K562 (cell line): ENCODE measurements at regions not wholly inside any gene's neighbourhood (a gene's known extent, or its start where the extent isn't known, plus 50 kb on each side); places are given as distances from the start of the nearest gene placed in this dataset.

Experiments
- ATAC-seq: fragments of 200-7000 bp; cut with Tn5 transposase; 3 replicates; pipeline ENCODE4 v1.9.1; 2020; ENCODE audit warnings: moderate library complexity
- BruUV-seq: library from RNA; stranded (reverse); fragments of 400-500 nt; replicated peaks from 2 replicates; lab custom pipeline; 2021; lab: Mats Ljungman, UMichigan
- CTCF ChIA-PET: fragments of 300-600 bp; formaldehyde crosslinking; extraction: SDS; loops from one replicate; lab custom pipeline; 2021; ENCODE audit warnings: low intra/inter-chr PET ratio; lab: Yijun Ruan, JAX
- POLR2A ChIA-PET: fragments of 300-600, 350-650 bp; sonication (Branson Sonifier 250); formaldehyde crosslinking; extraction: SDS; loops from one replicate; lab custom pipeline; 2021; ENCODE audit warnings: antibody characterized with exemption, inconsistent platforms; lab: Yijun Ruan, JAX
- DNase-seq, 4 experiments: peaks; one replicate each; pipeline versions ENCODE4 v3.0.0 to v3.0.0-alpha.2; 2011 to 2018; ENCODE audit warnings: low spot score in 3 of 4, mixed read lengths in 3 of 4; ENCODE audit errors: extremely low read depth in 1 of 4
- FAIRE-seq: peaks from 2 replicates; lab custom pipeline; 2011; peaks lifted over from hg19 to GRCh38; lab: Jason Lieb, UNC
- H2AFZ ChIP-seq: 2 replicates; pipeline ENCODE4 v1.6.0; 2011; ENCODE audit warnings: low read depth, low read length, control low read depth, inconsistent platforms
- H3K27ac ChIP-seq: fragments of 200-600 bp; 3 replicates; pipeline ENCODE4 v1.8.0; 2011; ENCODE audit warnings: low read depth, mild to moderate bottlenecking, control low read depth, inconsistent platforms, low read length, moderate library complexity, mixed read lengths; ENCODE audit errors: extremely low read depth
- H3K27me3 ChIP-seq, 2 experiments: fragments of 300-600 bp in 1 of 2; 2 replicates in 1 of 2; 3 replicates in 1 of 2; pipeline versions ENCODE4 v1.6.0 to v1.8.0; 2011; ENCODE audit warnings: inconsistent platforms in 2 of 2, low read length in 2 of 2, mild to moderate bottlenecking in 1 of 2, mixed read lengths in 1 of 2, moderate library complexity in 1 of 2; ENCODE audit not compliant: control insufficient read depth in 2 of 2, insufficient read depth in 2 of 2
- H3K36me3 ChIP-seq: fragments of 300-600 bp; 3 replicates; pipeline ENCODE4 v1.8.0; 2011; ENCODE audit warnings: mild to moderate bottlenecking, low read length, inconsistent platforms; ENCODE audit not compliant: control insufficient read depth, insufficient read depth
- H3K4me1 ChIP-seq, 2 experiments: fragments of 200-600 bp in 1 of 2; replicated peaks in 1 of 2; 2 replicates in 1 of 2; 3 replicates in 1 of 2; pipeline versions ENCODE4 v1.5.1 to v1.8.0; 2011; ENCODE audit warnings: inconsistent platforms in 2 of 2, low read length in 2 of 2, mild to moderate bottlenecking in 1 of 2, mixed read lengths in 1 of 2, moderate library complexity in 1 of 2; ENCODE audit not compliant: control insufficient read depth in 2 of 2, insufficient read depth in 2 of 2
- H3K4me2 ChIP-seq: 2 replicates; pipeline ENCODE4 v1.6.1; 2011; ENCODE audit warnings: low read length, control low read depth, inconsistent platforms, mixed read lengths; ENCODE audit not compliant: insufficient read depth
- H3K4me3 ChIP-seq: fragments of 200-600 bp; sonication (generic), shearing (Covaris generic); 2 replicates; pipeline ENCODE4 v1.5.1; 2016; ENCODE audit warnings: control low read depth, inconsistent platforms
- H3K79me2 ChIP-seq: fragments of 200-600 bp; 3 replicates; pipeline ENCODE4 v1.8.0; 2011; ENCODE audit warnings: low read length, inconsistent platforms; ENCODE audit not compliant: control insufficient read depth, insufficient read depth
- H3K9ac ChIP-seq, 2 experiments: 2 replicates each; pipeline versions ENCODE4 v1.6.0 to v1.6.1; 2011; ENCODE audit warnings: low read depth in 2 of 2, low read length in 2 of 2, control low read depth in 1 of 2, inconsistent platforms in 1 of 2, mild to moderate bottlenecking in 1 of 2, mixed read lengths in 1 of 2; ENCODE audit not compliant: insufficient read depth in 1 of 2
- H3K9me1 ChIP-seq: one replicate; pipeline ENCODE4 v1.6.0; 2011; ENCODE audit warnings: inconsistent platforms, mild to moderate bottlenecking, low read length, moderate library complexity; ENCODE audit not compliant: control insufficient read depth, insufficient read depth
- H3K9me3 ChIP-seq: replicated peaks from 2 replicates; pipeline ENCODE4 v1.5.1; 2011; ENCODE audit warnings: low read depth, low read length, inconsistent platforms; ENCODE audit not compliant: control insufficient read depth, insufficient read depth
- H4K20me1 ChIP-seq: replicated peaks from 2 replicates; pipeline ENCODE4 v1.6.1; 2011; ENCODE audit warnings: low read length, inconsistent platforms, mixed read lengths; ENCODE audit not compliant: control insufficient read depth, insufficient read depth
- BCOR ChIP-seq: fragments of 450-650 bp; IDR thresholded peaks from 2 replicates; pipeline ENCODE4 v1.6.1; 2016
- BHLHE40 ChIP-seq: IDR thresholded peaks from 2 replicates; pipeline ENCODE4 v1.6.1; 2011; ENCODE audit warnings: low read length, improper control_type of control experiment
- CAMTA2 ChIP-seq: fragments of 250-450 bp; sonication (Bioruptor Pico); conservative IDR thresholded peaks from 2 replicates; pipeline ENCODE4 v1.5.1; 2022
- CC2D1A ChIP-seq: fragments of 450-650 bp; IDR thresholded peaks from 2 replicates; pipeline ENCODE4 v1.6.1; 2017; ENCODE audit warnings: mild to moderate bottlenecking
- FUS ChIP-seq: fragments of 200-400 bp; formaldehyde crosslinking; optimal IDR thresholded peaks from 2 replicates; pipeline ENCODE3; 2017; ENCODE audit warnings: low read depth, low read length
- MAX ChIP-seq: sonication (generic); formaldehyde crosslinking; IDR thresholded peaks from 2 replicates; pipeline ENCODE4 v1.9.0; 2022; ENCODE audit warnings: mild to moderate bottlenecking, missing genetic modification reagents
- MYC ChIP-seq, 2 experiments: fragments of 250-450 bp in 1 of 2; sonication (Bioruptor Pico) in 1 of 2; IDR thresholded peaks; 2 replicates each; pipeline versions ENCODE4 v1.5.1 to v1.6.1; 2012 to 2021; ENCODE audit warnings: low read depth in 2 of 2, borderline replicate concordance in 1 of 2, improper control_type of control experiment in 1 of 2, low read length in 1 of 2, mild to moderate bottlenecking in 1 of 2, moderate library complexity in 1 of 2
- PRDM10 ChIP-seq: fragments of 450-650 bp; IDR thresholded peaks from 2 replicates; pipeline ENCODE4 v1.6.1; 2018; ENCODE audit not compliant: partially characterized antibody
- RBM17 ChIP-seq: fragments of 200-400 bp; formaldehyde crosslinking; IDR thresholded peaks from 2 replicates; pipeline ENCODE4 v1.6.1; 2017; ENCODE audit warnings: low read depth, mild to moderate bottlenecking, low read length, borderline replicate concordance
- RBM25 ChIP-seq: fragments of 200-400 bp; formaldehyde crosslinking; IDR thresholded peaks from 2 replicates; pipeline ENCODE4 v1.6.1; 2018; ENCODE audit warnings: low read length, low read depth, moderate library complexity; ENCODE audit not compliant: severe bottlenecking
- TAF9B ChIP-seq: fragments of 450-650 bp; IDR thresholded peaks from 2 replicates; pipeline ENCODE4 v1.6.1; 2018; ENCODE audit warnings: mild to moderate bottlenecking; ENCODE audit not compliant: partially characterized antibody
- THAP7 ChIP-seq: fragments of 250-450 bp; sonication (Bioruptor Pico); IDR thresholded peaks from 2 replicates; pipeline ENCODE4 v1.5.0; 2021
- UBTF ChIP-seq, 2 experiments: IDR thresholded peaks; 2 replicates each; pipeline ENCODE4 v1.6.1; 2012; ENCODE audit warnings: improper control_type of control experiment in 2 of 2, low read depth in 2 of 2, low read length in 2 of 2, borderline replicate concordance in 1 of 2
- ZBTB17 ChIP-seq: fragments of 450-650 bp; formaldehyde crosslinking; IDR thresholded peaks from 2 replicates; pipeline ENCODE4 v1.4.0; 2020; ENCODE audit warnings: mild to moderate bottlenecking
- ZNF184 ChIP-seq: sonication (generic); formaldehyde crosslinking; IDR thresholded peaks from 2 replicates; pipeline ENCODE4 v1.5.0; 2020; ENCODE audit warnings: missing genetic modification reagents
- ZNF696 ChIP-seq: fragments of 250-450 bp; sonication (Bioruptor Pico); conservative IDR thresholded peaks from 2 replicates; pipeline ENCODE4 v1.4.0; 2020; ENCODE audit warnings: mild to moderate bottlenecking, moderate library complexity
- WGBS: fragments of 100-300 bp; shearing (Covaris generic); methylation state at CpG from one replicate; pipeline ENCODE4 v1.1.6; 2016; ENCODE audit warnings: low coverage, mixed read lengths; ENCODE audit not compliant: insufficient coverage; ENCODE audit errors: missing lambda C conversion rate; 5-methylcytosine and 5-hydroxymethylcytosine counted together
- in situ Hi-C: fragments of 300-500 bp; cut with MboI; formaldehyde crosslinking; loops from 4 replicates; pipeline ENCODE4 v1.15.0; 2018; ENCODE audit warnings: inconsistent platforms, mixed read lengths
- intact Hi-C: fragments of 100-400 bp; cut with micrococcal nuclease; formaldehyde crosslinking; loops from 2 replicates; pipeline ENCODE4 v1.14.2; 2022

GRCh38 chr22:34861787-34862186 lies 204.2 kb upstream of the ISX start:
- H3K27ac ChIP-seq, result no peak overlapping the region
- no TSS peak for BruUV-seq
- no peaks in the 10 kb centered on the region for H3K27me3 ChIP-seq
- no peaks in the 10 kb centered on the region for H3K9me1 ChIP-seq
- DNase-seq (no peak), FAIRE-seq (no peak), ATAC-seq (no peak)
- intact Hi-C loops, result no loop called here
- H3K4me3 ChIP-seq, result no peak overlapping the region
- no peak overlapping the region for H3K4me2 ChIP-seq
- ChIA-PET POLR2A (no interaction called here), CTCF (no interaction called here)
- H3K9me3 ChIP-seq, result no peaks in the 10 kb centered on the region
- no peaks in the 10 kb centered on the region for H4K20me1 ChIP-seq
- 0% methylated on average over 2 of the region's 2 CpGs for WGBS
- no peaks in the 10 kb centered on the region for H3K36me3 ChIP-seq
- H3K79me2 ChIP-seq, result no peaks in the 10 kb centered on the region
- no peak overlapping the region for H2AFZ ChIP-seq
- no peaks in the 10 kb centered on the region for H3K4me1 ChIP-seq
- no peak overlapping the region for H3K9ac ChIP-seq
- in situ Hi-C loops, result no loop called here
- no peak for TF ChIP-seq CAMTA2
- no peak for TF ChIP-seq UBTF (IDR thresholded peaks at IDR 0.05; ENCODE audit: borderline replicate concordance in 1 of 2, low read depth in 2 of 2, low read length in 2 of 2)
- TF ChIP-seq MAX, result no peak
- no peak for TF ChIP-seq MYC (IDR thresholded peaks at IDR 0.05; ENCODE audit: low read depth, low read length)
- TF ChIP-seq MYC (CRISPR knock-in tag; IDR thresholded peaks at IDR 0.05; ENCODE audit: borderline replicate concordance, low read depth), result no peak
- TF ChIP-seq THAP7 (CRISPR knock-in tag), result no peak
- TF ChIP-seq CC2D1A, result no peak
- TF ChIP-seq RBM17, result no peak
- TF ChIP-seq BHLHE40, result no peak
- TF ChIP-seq ZNF696 (CRISPR knock-in tag), result no peak
- no peak for TF ChIP-seq BCOR
- TF ChIP-seq ZBTB17 (CRISPR knock-in tag), result no peak
- no peak for TF ChIP-seq PRDM10
- TF ChIP-seq FUS, result no peak
- TF ChIP-seq ZNF184, result no peak
- no peak for TF ChIP-seq RBM25
- TF ChIP-seq TAF9B, result no peak
